ENCODE measurements at regions not wholly inside any gene's neighbourhood (a gene's known extent, or its start where the extent isn't known, plus 50 kb on each side); places are given as distances from the start of the nearest gene placed in this dataset.
"Not testable (repeated sequence)": the region's sequence is repeated elsewhere in the genome, so short reads cannot be mapped to it uniquely, and the experiment has no call there.

DNA sequence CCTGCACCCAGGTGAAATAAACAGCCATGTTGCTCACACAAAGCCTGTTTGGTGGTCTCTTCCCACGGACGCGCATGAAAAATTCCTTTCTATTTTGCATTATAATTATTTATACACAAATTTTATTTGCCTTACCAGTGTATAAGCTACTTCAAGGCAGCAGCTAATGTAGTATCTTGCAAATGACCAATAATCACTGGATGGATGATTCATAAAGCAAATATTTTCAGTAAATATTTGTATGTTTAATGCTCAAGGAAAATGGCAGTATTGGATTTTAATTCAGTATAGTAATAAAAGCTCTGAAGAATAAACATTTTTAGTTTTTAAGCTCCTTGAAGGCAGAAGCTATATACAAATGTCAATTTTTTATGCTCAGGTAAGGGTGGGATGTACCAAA lies 158.7 kb upstream of the NANOGP8 start:
- Histone ChIP-seq H3K9me2 (replicated peaks; ENCODE audit: low read depth, low read length) (no peaks in the 10 kb centered on the region), H3K4me2 (ENCODE audit: low read depth, low read length, poor library complexity, severe bottlenecking) (no peak overlapping the region), H2AFZ (ENCODE audit: low read length) (no peak overlapping the region), H3K4me3 (ENCODE audit: low read length, poor library complexity, severe bottlenecking) (no peak overlapping the region), H3K9ac (ENCODE audit: low read depth, low read length, poor library complexity, severe bottlenecking) (no peak overlapping the region), H3F3A (ENCODE audit: low read depth) (no peaks in the 10 kb centered on the region), H3K4me1 (ENCODE audit: insufficient read depth, low read length, poor library complexity, severe bottlenecking) (no peaks in the 10 kb centered on the region), H3K9me3 (ENCODE audit: insufficient read depth, low read depth, low read length) (no peaks in the 10 kb centered on the region), H3K79me2 (ENCODE audit: insufficient read depth, low read length) (no peaks in the 10 kb centered on the region), H3K36me3 (ENCODE audit: insufficient read depth, low read length) (no peaks in the 10 kb centered on the region), H3K27me3 (ENCODE audit: insufficient read depth, low read length, poor library complexity, severe bottlenecking) (no peaks in the 10 kb centered on the region), H4K20me1 (ENCODE audit: insufficient read depth, low read length, poor library complexity, severe bottlenecking) (no peaks in the 10 kb centered on the region)
- TF ChIP-seq EZH2phosphoT487 (IDR thresholded peaks at IDR 0.05; ENCODE audit: borderline replicate concordance), result no peak
- TF ChIP-seq, protein P1, sequence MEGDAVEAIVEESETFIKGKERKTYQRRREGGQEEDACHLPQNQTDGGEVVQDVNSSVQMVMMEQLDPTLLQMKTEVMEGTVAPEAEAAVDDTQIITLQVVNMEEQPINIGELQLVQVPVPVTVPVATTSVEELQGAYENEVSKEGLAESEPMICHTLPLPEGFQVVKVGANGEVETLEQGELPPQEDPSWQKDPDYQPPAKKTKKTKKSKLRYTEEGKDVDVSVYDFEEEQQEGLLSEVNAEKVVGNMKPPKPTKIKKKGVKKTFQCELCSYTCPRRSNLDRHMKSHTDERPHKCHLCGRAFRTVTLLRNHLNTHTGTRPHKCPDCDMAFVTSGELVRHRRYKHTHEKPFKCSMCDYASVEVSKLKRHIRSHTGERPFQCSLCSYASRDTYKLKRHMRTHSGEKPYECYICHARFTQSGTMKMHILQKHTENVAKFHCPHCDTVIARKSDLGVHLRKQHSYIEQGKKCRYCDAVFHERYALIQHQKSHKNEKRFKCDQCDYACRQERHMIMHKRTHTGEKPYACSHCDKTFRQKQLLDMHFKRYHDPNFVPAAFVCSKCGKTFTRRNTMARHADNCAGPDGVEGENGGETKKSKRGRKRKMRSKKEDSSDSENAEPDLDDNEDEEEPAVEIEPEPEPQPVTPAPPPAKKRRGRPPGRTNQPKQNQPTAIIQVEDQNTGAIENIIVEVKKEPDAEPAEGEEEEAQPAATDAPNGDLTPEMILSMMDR (conservative IDR thresholded peaks at IDR 0.05; ENCODE audit: low read length), result no peak

DNA sequence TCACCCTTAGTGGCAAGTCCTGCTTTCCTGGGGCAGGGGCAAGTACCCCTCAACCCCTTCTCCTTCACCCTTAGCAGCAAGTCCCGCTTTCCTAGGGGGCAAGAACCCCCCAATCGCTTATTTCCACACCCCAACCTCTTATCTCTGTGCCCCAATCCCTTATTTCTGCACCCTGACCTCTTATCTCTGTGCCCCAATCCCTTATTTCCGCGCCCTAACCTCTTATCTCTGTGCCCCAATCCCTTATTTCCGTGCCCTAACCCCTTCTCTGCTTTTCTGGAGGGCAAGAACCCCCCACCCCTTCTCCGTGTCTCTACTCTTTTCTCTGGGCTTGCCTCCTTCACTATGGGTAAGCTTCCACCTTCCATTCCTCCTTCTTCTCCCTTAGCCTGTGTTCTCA lies 154.6 kb upstream of the NANOGP8 start:
- H3K27me3 ChIP-seq (ENCODE audit: insufficient read depth, low read length, poor library complexity, severe bottlenecking); H2AFZ ChIP-seq (ENCODE audit: low read length); H3K79me2 ChIP-seq (ENCODE audit: insufficient read depth, low read length); H3K9me2 ChIP-seq (replicated peaks; ENCODE audit: low read depth, low read length); H3K9ac ChIP-seq (ENCODE audit: low read depth, low read length, poor library complexity, severe bottlenecking); H3F3A ChIP-seq (ENCODE audit: low read depth); H3K36me3 ChIP-seq (ENCODE audit: insufficient read depth, low read length); H3K4me2 ChIP-seq (ENCODE audit: low read depth, low read length, poor library complexity, severe bottlenecking); H3K9me3 ChIP-seq (ENCODE audit: insufficient read depth, low read depth, low read length); H3K4me1 ChIP-seq (ENCODE audit: insufficient read depth, low read length, poor library complexity, severe bottlenecking); H3K4me3 ChIP-seq (ENCODE audit: low read length, poor library complexity, severe bottlenecking); H4K20me1 ChIP-seq (ENCODE audit: insufficient read depth, low read length, poor library complexity, severe bottlenecking): not testable (repeated sequence)

DNA sequence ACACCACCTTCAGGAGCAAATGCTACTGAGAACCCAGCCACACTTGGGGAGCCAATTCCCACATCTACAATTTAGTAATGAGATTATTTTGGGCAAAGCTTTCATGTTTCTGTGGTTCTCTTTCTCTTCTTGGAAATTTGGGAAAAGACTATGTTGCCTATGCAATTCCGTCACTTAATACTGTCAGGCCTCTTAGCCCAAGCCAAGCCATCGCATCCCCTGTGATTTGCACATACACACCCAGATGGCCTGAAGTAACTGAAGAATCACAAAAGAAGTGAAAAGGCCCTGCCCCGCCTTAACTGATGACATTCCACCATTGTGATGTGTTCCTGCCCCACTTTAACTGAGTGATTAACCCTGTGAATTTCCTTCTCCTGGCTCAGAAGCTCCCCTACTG lies 153.4 kb upstream of the NANOGP8 start:
- not testable (repeated sequence) for H2AFZ ChIP-seq (ENCODE audit: low read length); H3K36me3 ChIP-seq (ENCODE audit: insufficient read depth, low read length); H3K79me2 ChIP-seq (ENCODE audit: insufficient read depth, low read length); H3K9me3 ChIP-seq (ENCODE audit: insufficient read depth, low read depth, low read length); H3K4me3 ChIP-seq (ENCODE audit: low read length, poor library complexity, severe bottlenecking); H3F3A ChIP-seq (ENCODE audit: low read depth); H3K4me1 ChIP-seq (ENCODE audit: insufficient read depth, low read length, poor library complexity, severe bottlenecking); H4K20me1 ChIP-seq (ENCODE audit: insufficient read depth, low read length, poor library complexity, severe bottlenecking); H3K4me2 ChIP-seq (ENCODE audit: low read depth, low read length, poor library complexity, severe bottlenecking); H3K27me3 ChIP-seq (ENCODE audit: insufficient read depth, low read length, poor library complexity, severe bottlenecking); H3K9ac ChIP-seq (ENCODE audit: low read depth, low read length, poor library complexity, severe bottlenecking); H3K9me2 ChIP-seq (replicated peaks; ENCODE audit: low read depth, low read length)

DNA sequence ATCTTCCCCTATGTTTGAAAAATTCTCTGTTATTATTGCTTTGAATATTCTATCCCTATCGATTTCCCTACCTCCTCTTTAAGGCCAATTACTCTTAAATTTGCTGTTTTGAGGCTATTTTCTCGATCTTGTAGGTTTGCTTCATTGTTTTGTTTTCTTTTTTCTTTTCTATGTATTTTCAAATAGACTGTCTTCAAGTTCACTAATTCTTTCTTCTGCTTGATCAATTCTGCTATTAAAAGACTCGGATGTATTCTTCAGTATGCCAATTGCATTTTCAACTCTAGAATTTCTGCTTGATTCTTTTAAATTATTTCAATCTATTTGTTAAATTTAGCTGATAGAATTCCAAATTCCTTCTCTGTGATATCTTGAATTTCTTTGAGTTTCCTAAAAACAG lies 144.0 kb upstream of the NANOGP8 start:
- no peaks in the 10 kb centered on the region for H4K20me1 ChIP-seq (ENCODE audit: insufficient read depth, low read length, poor library complexity, severe bottlenecking)
- TF ChIP-seq EZH2phosphoT487 (IDR thresholded peaks at IDR 0.05; ENCODE audit: borderline replicate concordance), result no peak
- TF ChIP-seq, protein P1 (conservative IDR thresholded peaks at IDR 0.05; ENCODE audit: low read length), result no peak
- H3K4me2 ChIP-seq (ENCODE audit: low read depth, low read length, poor library complexity, severe bottlenecking), result no peak overlapping the region
- H3K79me2 ChIP-seq (ENCODE audit: insufficient read depth, low read length), result no peaks in the 10 kb centered on the region
- no peaks in the 10 kb centered on the region for H3K4me1 ChIP-seq (ENCODE audit: insufficient read depth, low read length, poor library complexity, severe bottlenecking)
- no peaks in the 10 kb centered on the region for H3K9me2 ChIP-seq (replicated peaks; ENCODE audit: low read depth, low read length)
- no peaks in the 10 kb centered on the region for H3K27me3 ChIP-seq (ENCODE audit: insufficient read depth, low read length, poor library complexity, severe bottlenecking)
- H3K36me3 ChIP-seq (ENCODE audit: insufficient read depth, low read length), result no peaks in the 10 kb centered on the region
- no peak overlapping the region for H3K4me3 ChIP-seq (ENCODE audit: low read length, poor library complexity, severe bottlenecking)
- peaks cover 6% of the 10 kb centered on the region; the same call in 1 of the 2 replicates for H3K9me3 ChIP-seq (ENCODE audit: insufficient read depth, low read depth, low read length)
- H3K9ac ChIP-seq (ENCODE audit: low read depth, low read length, poor library complexity, severe bottlenecking), result no peak overlapping the region
- no peak overlapping the region for H2AFZ ChIP-seq (ENCODE audit: low read length)
- H3F3A ChIP-seq (ENCODE audit: low read depth), result no peaks in the 10 kb centered on the region
